Activated CD4-positive, alpha-beta T cell treated with anti-CD3 and anti-CD28 coated beads, Interleukin-2, Interleukin-6, amounts not matched to agents 100 ng/mL and 50 ng/mL, durations not matched to agents 16 hours and 8 hours (primary cell): ENCODE measurements at regions not wholly inside any gene's neighbourhood (a gene's known extent, or its start where the extent isn't known, plus 50 kb on each side); places are given as distances from the start of the nearest gene placed in this dataset.
"Not testable (repeated sequence)": the region's sequence is repeated elsewhere in the genome, so short reads cannot be mapped to it uniquely, and the experiment has no call there.

Experiments
- DNase-seq: peaks from one replicate; pipeline ENCODE4 v3.0.0-alpha.2; 2020

DNA sequence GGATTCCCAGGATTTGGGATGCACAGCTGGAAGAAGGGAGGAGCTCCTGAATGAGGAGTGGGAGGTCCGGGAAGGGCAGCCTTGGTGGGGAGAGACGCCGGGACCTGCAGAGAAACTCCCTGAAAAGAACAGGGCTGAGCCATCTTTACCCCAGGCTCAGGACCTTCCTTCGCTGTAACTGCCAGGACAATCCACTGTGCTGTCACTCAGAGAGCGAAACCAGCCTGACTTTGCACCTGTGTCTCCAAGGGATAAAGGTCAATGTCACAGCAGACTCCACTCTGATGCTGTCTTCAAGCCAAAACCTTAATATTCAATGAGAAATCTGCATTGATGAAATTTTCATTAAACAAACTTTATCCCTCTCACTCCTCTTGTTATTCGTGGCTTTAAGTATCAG lies 235.4 kb upstream of the SULF2 start:
- DNase-seq: not testable (repeated sequence)

DNA sequence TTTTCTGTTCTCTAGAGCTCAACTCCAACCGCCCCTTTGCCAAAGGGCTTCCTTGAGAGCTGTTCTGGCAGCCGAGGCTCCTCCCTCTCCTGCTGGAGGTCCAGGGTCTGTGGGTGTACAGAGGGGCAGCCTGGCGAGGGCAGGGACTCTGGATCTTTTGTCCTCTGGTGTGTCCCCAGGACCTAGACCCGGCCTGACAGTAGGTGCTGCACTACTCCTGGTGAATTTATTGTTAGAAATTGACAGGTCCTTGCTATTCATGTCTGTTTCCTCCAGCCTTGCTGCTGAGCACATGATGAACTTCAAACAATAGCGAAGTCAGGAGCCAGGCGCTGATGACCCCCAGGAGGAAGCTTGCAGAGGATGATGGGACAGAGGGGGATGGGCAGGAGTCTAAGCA lies 234.7 kb upstream of the SULF2 start:
- DNase-seq: no peak

DNA sequence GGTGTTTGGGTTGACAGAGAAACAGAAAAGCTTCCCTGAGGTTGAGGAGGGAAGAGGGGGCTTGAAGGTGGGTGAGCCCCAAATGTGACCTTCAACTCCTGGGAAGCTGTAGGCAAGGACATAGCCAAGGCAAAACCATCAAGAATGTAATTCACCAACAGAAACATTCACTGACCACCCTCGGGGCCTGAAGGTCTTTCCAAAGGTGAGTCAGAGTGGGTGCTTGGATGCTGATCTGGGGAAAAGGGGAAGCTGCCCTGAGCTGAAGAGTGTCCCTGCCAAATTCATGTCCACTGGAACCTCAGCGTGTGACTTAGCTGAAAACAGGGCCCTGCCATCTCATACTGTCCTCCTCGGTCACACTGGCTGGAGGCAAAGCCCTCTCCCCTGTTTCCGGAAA lies 234.2 kb upstream of the SULF2 start:
- no peak for DNase-seq

DNA sequence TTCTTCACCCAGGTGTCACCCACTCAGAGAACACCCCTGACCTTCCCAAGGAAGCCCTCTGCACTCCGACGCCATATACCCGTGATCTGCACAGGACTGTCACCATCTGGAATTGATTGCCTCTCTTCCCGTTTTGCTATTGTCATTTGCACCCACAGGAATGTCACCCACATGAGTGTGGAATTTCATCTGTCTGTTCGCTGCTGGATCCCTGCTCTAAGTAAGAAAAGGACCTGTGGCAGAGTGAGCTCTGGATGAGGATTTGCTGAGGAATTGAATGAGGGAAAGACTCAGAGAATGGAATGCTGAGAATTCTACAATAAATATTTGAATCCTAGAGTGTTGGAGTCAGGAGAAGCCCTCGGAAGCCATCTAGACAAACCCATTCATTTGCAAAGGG lies 233.6 kb upstream of the SULF2 start:
- DNase-seq: not testable (repeated sequence)

DNA sequence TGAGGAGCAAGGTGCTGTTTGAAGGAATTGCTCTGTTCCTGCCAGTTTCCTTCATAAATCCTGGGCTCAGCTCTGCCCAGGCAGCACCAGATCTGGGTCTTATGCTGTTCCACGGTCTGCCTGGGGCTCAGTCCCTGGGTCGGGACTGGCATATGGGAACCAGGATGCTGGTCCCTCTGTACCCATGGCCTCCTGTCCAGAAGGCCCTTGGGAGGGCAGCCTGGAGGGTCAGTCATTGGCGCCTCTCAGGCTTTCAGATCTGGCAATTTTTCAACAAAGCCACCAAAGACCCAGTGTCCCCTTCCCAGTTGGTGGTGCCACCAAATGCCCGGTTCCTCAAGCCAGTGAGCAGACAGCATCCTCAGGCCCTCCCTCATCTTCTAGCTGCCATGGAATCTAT lies 232.7 kb upstream of the SULF2 start:
- no peak for DNase-seq

DNA sequence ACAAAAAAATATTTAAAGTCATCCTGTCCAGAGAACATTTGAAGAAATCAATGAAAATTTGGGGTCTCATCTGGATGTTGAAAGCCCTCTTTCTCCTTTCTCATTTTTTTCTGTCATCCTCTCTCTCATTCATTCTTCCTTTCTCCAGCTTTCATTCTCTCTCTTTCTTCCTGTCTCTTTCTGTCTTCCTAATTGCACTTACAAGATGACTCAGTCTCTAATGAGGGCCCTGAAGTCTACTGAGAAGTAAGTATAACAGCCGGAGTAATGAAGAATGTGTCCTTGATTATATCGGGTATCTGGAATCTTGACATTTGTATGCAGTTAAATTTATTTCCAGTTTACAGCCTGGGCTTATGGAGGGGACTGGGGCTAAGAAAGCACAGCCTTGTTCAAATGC lies 232.2 kb upstream of the SULF2 start:
- no peak for DNase-seq

DNA sequence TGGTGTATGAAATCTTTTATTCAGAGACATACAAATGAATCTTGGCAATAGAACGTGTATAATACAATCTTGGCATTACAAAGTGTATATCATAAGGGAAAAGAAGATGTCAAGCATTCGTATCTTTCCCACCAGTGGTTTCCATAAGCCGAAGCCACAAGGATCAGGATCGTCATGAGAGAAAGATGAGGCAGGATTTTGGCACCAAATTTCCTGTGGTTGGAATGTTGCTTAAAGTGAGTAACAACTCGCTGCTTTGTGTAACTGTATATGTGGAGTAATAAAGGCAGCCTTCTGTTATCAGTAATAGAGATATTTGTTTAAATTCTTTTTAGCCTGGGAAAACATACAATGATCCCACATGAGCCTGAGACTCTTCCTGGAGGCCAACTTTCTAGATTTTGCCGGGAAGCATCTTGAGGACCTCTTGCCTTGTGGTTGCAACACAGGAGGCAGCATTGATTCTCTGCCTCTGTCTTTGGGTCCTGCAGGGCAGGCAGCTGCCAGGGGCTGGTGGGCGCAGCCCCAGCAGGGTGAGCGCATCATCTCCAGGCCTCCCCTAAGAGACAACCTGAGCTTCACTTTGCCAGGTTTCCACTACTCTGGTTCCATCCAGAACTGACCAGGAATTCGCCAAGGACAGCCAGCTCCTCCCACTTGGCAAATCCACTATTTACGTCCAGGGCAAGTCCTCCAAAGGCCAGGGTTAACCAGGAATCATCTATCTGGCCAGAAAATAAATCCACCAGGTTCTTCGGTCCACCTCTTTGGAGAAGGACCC lies 230.9 kb upstream of the SULF2 start:
- no peak for DNase-seq

DNA sequence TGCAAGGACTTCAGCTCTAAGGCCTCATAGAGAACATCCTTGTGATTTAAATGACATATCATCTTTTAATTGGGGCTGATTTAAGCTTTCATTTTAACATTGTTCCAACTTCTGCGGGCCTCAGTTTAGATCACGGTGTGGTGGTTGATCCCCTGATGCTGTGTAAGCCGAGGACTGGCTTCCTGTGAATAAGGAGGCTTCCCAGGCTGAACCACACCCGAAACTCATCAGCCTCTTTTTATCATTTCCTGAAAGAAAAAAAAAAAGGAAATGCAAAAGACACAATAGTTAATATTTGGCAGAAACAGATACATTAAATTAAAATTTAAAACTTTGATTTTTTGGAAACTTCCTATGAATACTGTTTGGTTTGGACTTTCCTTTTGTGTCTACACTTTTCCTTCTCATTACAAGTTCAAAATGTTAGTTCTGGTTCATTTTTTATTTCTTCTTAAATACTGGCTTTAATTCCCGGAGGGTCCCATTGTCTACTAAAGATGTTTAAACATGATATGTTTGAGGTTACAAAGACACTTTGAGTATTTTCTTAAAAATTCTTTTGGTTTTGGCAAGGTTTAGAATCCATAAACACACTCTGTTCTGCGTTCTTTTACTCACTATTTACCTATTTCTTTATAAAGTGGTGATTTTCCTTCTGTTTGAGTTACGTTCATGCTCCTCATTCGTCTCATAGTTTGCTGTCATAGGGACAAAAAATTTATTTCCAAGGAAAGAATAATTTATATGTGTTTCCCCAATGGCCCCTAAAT lies 230.0 kb upstream of the SULF2 start:
- no peak for DNase-seq

DNA sequence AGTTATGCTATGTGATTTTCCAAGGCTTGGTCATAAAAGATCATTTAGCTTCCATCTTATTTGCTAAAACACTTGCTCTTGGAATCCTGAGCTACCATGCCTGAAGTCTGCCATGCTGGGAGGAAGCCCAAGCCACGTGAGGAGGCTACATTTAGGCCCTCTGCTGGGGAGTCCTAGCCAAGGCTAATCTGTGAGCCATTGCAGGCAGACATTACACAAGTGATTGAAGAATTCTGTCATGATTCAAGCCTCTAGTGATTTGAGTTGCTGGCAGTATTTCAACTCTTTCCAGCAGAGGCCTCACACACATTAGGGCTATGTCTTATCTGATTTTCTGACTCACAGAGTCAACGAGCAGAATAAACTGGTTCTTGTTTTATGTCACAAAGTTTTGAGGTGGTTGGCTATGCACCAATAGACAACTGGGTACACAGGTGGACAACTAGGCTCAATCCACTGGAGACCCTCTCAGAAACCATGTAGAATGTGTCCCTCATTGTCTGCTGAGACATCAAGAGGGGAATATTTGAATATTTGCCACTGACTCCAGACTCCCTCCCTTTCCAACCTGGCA lies 227.2 kb upstream of the SULF2 start:
- DNase-seq: no peak

DNA sequence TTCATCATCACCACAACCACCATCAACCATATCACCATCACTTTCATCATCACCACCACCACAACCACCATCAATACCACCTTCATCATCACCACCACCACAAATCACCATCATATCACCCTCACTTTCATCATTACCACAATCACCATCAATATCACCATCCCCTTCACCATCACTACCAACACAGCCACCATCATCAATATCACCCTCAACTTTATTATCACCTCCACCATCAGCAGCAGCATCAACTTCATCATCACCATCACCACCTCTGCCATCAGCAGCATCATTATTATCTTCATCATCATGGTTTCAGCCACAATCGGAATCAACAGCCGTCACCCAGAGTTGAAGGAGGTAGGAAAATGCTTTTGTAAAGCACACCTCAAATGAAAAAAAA lies 225.7 kb upstream of the SULF2 start:
- DNase-seq: no peak

DNA sequence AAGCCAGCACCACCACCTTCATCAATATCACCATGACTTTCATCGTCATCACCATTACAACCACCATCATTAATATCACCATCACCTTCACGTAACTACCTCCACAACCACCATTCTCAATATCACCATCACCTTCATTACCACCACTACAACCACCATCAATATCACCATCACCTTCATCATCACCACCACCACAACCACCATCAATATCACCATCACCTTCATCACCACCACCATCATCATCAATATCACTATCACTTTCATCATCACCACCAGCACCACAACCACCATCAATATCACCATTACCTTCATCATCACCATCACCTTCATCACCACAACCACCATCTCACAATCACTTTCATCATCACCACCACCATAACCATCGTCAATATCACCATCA lies 225.3 kb upstream of the SULF2 start:
- no peak for DNase-seq

DNA sequence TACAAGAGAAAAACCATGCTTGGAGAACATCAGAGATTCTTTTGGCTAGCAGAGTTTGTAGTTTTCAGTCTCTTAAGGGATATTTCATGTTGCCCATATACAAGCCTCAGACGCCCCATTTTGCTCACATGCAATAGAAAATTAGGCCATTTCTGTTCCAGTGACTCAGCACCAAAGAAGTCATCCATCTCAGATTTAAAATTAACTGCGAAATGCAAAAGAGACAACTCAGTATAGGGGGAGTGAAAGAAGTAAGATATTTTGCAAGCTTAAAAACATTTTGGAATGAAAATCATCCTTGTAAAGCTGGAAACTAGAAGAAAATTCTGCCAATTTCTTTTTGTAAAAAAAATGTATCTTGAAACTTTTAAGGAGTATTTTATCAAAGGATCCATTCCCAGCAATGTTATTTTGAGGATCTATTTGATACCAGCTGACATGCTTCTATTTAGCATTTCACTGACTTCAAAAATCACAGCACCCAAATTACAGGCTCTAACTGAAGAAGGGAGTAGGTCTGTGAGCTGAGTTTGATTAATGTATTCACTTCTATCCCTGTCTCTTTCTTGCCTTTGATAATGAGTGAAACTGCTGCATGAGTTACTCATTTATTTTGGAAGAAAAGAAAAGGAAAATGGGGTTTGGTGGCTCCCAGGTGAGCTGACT lies 223.7 kb upstream of the SULF2 start:
- DNase-seq: no peak

DNA sequence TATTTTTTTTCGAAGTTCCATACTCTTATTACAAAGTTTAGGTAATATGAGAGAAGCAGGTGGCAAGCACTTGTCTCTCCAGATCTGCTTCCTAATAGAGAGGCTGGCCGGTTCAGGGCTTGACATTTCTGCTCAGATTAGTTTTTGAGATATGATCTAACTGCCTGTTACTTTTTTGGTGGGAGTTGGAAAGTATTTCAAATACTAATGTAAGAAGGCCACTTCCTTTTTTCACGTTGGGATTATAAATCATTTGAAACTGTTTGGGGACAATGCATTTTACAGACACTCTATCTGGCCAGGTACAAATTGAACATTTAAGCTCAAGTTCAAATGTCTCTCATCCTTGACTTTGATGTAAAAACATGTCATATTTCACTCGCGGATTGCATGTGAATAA lies 222.1 kb upstream of the SULF2 start:
- DNase-seq: no peak

DNA sequence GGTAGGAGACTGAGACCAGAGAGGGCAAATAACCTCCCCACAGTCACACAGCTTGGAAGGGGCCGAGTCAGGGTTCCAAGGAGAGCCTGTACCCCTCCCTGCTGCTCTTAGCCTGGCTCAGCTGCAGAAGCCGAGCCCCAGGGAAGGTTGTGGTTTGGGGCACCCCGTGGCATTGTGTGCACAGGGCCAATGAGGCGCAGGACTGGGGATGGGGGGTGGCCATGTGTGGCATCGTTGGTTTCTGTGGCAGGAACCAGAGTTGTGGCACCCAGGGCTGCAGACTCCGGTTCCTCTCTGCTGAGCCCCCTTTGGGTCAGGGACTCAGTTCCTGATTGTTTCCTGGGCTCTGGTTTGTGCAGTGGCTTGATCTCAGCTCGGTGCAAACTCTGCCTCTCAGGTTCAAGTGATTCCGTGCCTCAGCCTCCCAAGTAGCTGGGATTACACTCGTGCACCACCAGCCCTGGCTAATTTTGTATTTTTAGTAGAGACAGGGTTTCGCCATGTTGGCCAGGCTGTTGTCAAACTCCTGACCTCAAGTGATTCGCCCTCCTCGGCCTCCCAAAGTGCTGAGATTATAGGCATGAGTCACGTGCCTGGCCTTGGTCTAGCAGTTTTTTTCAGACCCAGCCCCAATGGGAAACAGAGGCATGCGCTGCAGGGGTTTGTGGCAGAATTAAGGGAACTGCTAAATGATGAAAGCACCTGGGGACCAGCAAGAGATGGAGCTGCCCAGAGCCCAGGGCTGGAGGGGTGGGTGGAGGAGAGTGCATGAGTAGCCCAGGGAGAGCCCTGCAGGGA lies 221.0 kb upstream of the SULF2 start:
- no peak for DNase-seq

DNA sequence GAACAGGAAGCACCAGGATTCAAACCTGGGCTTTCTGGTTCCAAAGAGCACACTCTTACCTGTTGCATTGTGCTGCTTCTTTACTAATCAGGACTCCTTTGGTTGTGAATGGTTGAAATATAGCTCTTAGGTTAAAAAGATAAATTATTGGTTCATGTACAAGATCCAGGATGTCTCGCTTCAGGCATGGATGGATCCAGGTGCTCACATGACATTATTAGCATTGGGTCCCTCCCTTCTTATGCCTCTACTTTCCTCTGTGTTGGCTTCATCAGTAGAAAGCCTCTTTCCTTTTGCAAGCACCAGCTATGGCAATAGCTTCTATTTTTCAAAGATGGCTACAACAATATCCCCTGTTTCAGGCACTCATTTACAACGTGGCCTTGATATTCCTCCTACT lies 217.7 kb upstream of the SULF2 start:
- no peak for DNase-seq

DNA sequence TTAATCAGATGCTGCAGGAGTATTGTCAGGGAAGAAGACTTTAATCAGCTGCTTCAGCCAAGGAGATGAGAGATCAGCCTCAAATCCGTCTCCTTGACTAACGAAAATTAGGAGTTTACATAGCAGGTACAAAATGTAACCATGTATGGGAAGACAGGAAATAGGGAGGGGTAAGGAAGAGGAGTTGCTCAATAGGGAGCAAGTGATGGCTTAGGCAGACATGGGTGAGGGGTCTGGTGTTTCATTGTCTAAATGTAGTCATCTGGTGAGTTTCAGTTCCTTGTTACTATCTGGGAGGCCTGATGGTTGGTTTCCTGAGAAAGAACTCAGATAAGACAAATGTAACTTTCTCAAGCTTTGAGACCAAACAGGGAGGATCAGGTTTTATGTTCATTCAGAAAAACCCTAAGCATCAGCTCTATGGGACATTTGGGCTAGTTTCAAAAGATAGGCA lies 217.3 kb upstream of the SULF2 start:
- DNase-seq: no peak

DNA sequence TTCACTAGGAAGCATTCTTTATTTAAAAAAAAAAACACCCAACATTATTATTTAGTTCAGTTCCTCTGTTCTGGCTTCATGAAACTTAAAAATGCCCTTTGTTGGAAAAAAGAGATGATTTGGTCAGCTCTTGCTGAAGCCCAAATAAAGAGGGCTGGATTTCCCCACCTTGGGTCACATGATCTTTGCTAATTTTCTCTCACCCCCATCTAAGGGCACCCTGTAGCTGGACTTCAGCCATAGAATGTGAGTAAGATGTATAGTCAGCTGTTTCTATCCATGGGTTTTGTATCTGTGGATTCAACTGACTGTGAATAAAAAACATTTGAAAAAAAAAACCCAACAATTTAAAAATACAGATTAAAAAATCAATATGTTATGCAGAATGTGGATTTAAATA lies 213.9 kb upstream of the SULF2 start:
- DNase-seq: no peak

DNA sequence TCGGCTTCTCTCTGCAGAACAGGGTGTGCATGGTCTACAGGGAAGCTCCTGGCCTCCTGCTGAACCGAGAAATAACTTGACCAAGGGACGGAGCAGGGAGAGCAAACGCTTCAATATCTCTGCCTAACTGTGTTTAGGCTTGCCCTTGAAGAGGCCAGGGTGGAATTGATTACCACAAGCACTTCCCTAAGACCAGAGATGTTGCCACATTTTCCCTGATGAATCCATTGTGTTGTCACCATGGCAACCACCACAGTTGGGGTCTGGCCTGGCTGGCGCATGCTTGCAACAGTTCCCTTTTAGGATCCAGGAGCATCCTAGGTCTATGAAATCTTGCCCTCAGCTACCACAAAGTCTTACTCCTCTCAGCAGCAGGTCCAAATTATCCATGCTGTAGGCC lies 213.5 kb upstream of the SULF2 start:
- no peak for DNase-seq

DNA sequence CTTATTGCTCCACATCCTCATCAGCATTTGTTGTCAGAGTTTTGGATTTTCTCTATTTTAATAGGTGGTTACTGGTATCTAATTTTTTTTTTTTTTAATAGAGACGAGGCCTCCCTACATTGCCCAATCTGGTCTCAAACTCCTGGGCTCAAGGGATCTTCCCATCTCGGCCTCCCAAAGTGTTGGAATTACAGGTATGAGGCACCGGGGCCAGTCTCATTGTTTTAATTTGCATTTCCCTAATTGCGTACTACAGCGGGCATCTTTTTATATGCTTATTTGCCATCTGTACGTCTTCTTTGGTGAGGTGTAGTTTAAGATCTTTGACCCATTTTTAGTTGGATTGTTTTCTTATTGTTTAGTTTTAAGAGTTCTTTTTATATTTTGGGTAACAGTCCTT lies 210.4 kb upstream of the SULF2 start:
- DNase-seq: no peak

DNA sequence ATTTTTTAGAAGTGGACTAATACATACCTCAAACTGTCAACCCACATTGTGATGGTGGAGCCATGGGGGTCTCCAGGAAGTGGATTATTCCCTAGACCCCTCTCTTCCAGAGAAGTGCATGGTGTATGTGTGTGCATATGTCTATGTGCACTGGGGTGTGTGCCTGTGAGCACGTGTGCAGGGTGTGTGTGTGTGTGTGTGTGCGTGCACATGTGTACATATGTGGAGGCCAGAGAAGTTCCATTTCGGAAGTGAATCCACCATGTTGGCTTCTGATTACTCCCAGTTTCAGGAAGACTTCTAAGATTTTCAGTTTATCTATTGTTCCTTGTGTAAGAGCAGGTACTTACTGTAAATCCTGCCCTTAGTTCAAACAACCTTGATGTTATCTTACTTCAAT lies 208.5 kb upstream of the SULF2 start:
- no peak for DNase-seq

DNA sequence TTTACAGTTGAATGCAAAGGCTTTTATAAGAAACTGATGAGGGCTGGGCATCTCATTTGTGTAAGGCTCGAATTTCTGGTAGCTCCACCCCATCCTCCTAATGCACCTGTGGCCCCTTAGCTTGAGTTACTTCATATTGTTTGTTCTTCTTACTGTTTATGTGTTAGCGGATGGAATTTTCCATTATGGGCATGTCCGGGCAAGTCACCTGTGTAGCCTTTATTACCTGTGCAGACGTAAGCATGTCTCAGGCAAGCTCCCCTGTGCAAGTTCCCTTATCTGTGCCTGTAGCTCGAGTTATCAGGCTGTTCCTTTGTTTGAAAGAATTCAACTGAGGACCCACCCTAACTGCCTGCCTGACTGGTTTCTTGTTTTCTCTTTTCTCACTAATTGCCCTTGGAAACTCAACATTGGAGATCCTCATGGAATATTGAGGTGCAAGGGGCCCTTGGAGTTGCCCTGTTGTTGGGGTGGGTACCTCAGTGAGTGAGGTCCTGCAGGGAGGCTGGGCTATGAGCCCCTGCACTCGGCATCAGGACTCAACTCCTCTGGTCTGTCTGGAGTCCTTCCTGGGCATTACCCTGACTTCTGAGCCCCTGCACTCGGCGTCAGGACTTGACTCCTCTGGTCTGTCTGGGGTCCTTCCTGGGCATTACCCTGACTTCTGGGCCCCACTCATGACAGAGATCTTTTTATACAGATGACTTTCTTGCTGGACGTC lies 207.9 kb upstream of the SULF2 start:
- no peak for DNase-seq

DNA sequence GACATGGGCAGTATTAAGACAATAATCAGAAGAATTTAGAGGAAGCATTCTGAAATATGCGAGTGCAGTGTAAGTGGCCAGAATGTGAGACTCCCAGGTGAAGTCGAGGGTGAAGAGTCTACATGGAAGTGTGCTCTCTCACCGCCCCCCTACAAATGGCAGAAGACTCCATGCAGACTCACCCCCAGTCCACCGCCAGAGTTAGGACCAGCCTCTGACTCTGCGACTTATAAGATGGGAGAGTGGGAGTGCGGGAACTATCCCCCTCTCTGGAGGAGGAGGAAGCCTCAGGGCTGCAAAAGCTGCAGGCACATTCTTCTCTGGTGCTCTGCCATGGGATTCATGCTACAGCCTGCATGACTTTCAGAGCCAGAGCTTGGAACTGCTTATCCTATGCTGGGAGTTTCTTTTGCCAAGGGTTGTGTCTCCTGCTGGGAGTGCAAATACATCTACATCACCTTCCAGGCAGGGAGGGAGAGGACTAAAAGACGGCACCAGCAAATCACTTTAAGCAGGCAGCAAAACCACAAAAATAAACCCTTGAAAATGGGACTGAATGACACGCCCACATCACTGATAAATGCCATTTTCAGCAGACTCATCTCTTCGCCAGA lies 206.7 kb upstream of the SULF2 start:
- DNase-seq: no peak
